Neural progenitor cell (in vitro differentiated cells): ENCODE measurements at regions not wholly inside any gene's neighbourhood (a gene's known extent, or its start where the extent isn't known, plus 50 kb on each side); places are given as distances from the start of the nearest gene placed in this dataset.

ENCODE experiments used
- DNase-seq: peaks from one replicate; pipeline ENCODE4 v3.0.0-alpha.2; 2016; ENCODE audit warnings: low spot score
- H2AFZ ChIP-seq: fragments of 200-600 bp; sonication (generic); replicated peaks from 2 replicates; pipeline ENCODE4 v1.6.1; 2016; ENCODE audit warnings: antibody characterized with exemption
- H3F3A ChIP-seq: fragments of 200-600 bp; sonication (generic); 2 replicates; pipeline ENCODE4 v1.6.1; 2016; ENCODE audit warnings: antibody characterized with exemption, low read depth
- H3K27ac ChIP-seq: fragments of 200-600 bp; sonication (generic); 2 replicates; pipeline ENCODE4 v1.5.1; 2016; ENCODE audit warnings: mild to moderate bottlenecking
- H3K27me3 ChIP-seq: fragments of 200-600 bp; sonication (generic); 2 replicates; pipeline ENCODE4 v1.6.1; 2016; ENCODE audit warnings: mild to moderate bottlenecking, moderate library complexity
- H3K36me3 ChIP-seq: fragments of 200-600 bp; sonication (generic); 2 replicates; pipeline ENCODE4 v1.5.1; 2016
- H3K4me1 ChIP-seq: fragments of 200-600 bp; sonication (generic); 2 replicates; pipeline ENCODE4 v1.6.1; 2016; ENCODE audit warnings: mixed run types
- H3K4me2 ChIP-seq: fragments of 200-600 bp; sonication (generic); 2 replicates; pipeline ENCODE4 v1.6.1; 2016
- H3K4me3 ChIP-seq: fragments of 200-600 bp; sonication (generic); 2 replicates; pipeline ENCODE4 v1.5.1; 2016
- H3K79me2 ChIP-seq: fragments of 200-600 bp; sonication (generic); 2 replicates; pipeline ENCODE4 v1.6.1; 2016; ENCODE audit warnings: low read depth
- H3K9ac ChIP-seq: fragments of 200-600 bp; sonication (generic); 2 replicates; pipeline ENCODE4 v1.6.1; 2016
- H3K9me3 ChIP-seq: fragments of 200-600 bp; sonication (generic); 2 replicates; pipeline ENCODE4 v1.5.1; 2016; ENCODE audit warnings: low read depth
- H4K20me1 ChIP-seq: fragments of 200-600 bp; sonication (generic); 2 replicates; pipeline ENCODE4 v1.6.1; 2016; ENCODE audit warnings: low read depth
- H3K27ac Mint-ChIP-seq: 3 replicates; pipeline ENCODE4 v1.8.0; 2021; ENCODE audit warnings: mixed read lengths
- H3K27me3 Mint-ChIP-seq: 2 replicates; pipeline ENCODE4 v1.8.0; 2022; ENCODE audit warnings: low read depth, mild to moderate bottlenecking, inconsistent platforms, moderate library complexity, mixed read lengths; ENCODE audit not compliant: insufficient read depth
- H3K36me3 Mint-ChIP-seq: 3 replicates; pipeline ENCODE4 v1.8.0; 2021; ENCODE audit warnings: mixed read lengths
- H3K4me1 Mint-ChIP-seq: 3 replicates; pipeline ENCODE4 v1.8.0; 2021; ENCODE audit warnings: mixed read lengths
- H3K4me3 Mint-ChIP-seq: 3 replicates; pipeline ENCODE4 v1.8.0; 2021; ENCODE audit warnings: mild to moderate bottlenecking, moderate library complexity, mixed read lengths
- H3K9me3 Mint-ChIP-seq: 3 replicates; pipeline ENCODE4 v1.8.0; 2020; ENCODE audit warnings: mixed read lengths
- CTCF ChIP-seq: fragments of 200-600 bp; sonication (generic); IDR thresholded peaks from 2 replicates; pipeline ENCODE4 v1.5.1; 2017; ENCODE audit warnings: antibody characterized with exemption, mild to moderate bottlenecking
- EZH2 ChIP-seq: fragments of 200-600 bp; sonication (generic); IDR thresholded peaks from 2 replicates; pipeline ENCODE4 v1.6.1; 2017; ENCODE audit warnings: antibody characterized with exemption, mild to moderate bottlenecking, moderate library complexity
- EZH2phosphoT487 ChIP-seq: fragments of 200-600 bp; sonication (generic); IDR thresholded peaks from 2 replicates; pipeline ENCODE4 v1.6.1; 2017; ENCODE audit warnings: antibody characterized with exemption

GRCh38 chr5:3265131-3265885 lies 330.3 kb upstream of the IRX1 start:
- no peak for DNase-seq
- H3K4me2 ChIP-seq, result no peak overlapping the region
- Mint-ChIP-seq H3K4me3 (no peak overlapping the region), H3K9me3 (peaks cover 8% of the 10 kb centered on the region), H3K4me1 (peaks cover 14% of the 10 kb centered on the region), H3K36me3 (no peaks in the 10 kb centered on the region), H3K27ac (no peak overlapping the region), H3K27me3 (no peaks in the 10 kb centered on the region)
- H3K4me1 ChIP-seq, result peaks cover 4% of the 10 kb centered on the region
- H3F3A ChIP-seq, result no peaks in the 10 kb centered on the region
- TF ChIP-seq EZH2phosphoT487 (no peak), CTCF (no peak), EZH2 (no peak)
- no peak overlapping the region for H3K27ac ChIP-seq
- H3K79me2 ChIP-seq, result no peaks in the 10 kb centered on the region
- no peaks in the 10 kb centered on the region for H4K20me1 ChIP-seq
- no peaks in the 10 kb centered on the region for H3K9me3 ChIP-seq
- no peak overlapping the region for H3K9ac ChIP-seq
- no peak overlapping the region for H2AFZ ChIP-seq
- no peaks in the 10 kb centered on the region for H3K27me3 ChIP-seq
- no peaks in the 10 kb centered on the region for H3K36me3 ChIP-seq
- no peak overlapping the region for H3K4me3 ChIP-seq

DNA sequence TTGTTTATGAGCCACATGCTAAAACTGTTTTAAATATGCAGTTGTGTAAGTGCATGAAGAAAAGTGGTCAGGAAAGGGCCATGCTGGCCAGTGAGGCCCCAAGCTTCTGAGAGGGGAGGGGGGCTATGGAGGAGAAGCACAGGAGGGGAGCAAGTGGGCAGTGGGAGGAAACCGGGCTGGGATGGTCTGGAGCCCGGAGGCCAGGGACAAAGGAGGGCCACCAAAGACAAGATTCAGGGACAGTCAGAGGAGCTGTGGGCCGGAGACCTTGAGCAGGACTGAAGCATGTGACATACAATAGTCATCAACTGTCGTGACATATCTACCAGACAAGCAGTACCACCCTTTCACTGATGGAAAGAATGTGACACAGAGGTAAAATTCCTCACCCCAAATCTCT lies 333.2 kb upstream of the IRX1 start:
- no peak for DNase-seq
- H3K4me3 Mint-ChIP-seq, result no peak overlapping the region

DNA sequence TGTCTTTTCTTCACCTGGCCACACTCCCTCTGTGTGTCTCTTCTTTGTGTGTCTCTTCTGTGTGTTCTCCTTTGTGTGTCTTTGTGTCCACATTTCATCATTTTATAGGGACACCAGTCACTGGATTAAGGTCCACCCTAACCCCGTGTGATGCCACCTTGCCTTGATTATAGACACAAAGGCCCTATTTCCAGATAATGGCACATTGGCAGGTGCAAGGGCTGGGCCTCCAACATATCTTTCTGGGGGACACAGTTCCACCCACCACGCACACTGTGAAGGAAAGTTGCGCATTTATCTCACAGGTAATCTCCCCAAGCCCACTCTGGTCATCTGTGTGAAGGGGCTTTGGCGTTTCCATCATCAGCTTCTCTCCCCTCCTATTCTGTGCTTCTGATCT lies 334.6 kb upstream of the IRX1 start:
- H3K79me2 ChIP-seq, result no peaks in the 10 kb centered on the region
- no peak overlapping the region for H3K4me2 ChIP-seq
- TF ChIP-seq CTCF (no peak), EZH2 (no peak), EZH2phosphoT487 (no peak)
- peaks cover 8% of the 10 kb centered on the region for H3K9me3 Mint-ChIP-seq
- H3K36me3 ChIP-seq, result no peaks in the 10 kb centered on the region
- H3K4me3 ChIP-seq, result no peak overlapping the region
- no peaks in the 10 kb centered on the region for H3K36me3 Mint-ChIP-seq
- H3K27me3 Mint-ChIP-seq, result no peaks in the 10 kb centered on the region
- H3F3A ChIP-seq, result no peaks in the 10 kb centered on the region
- no peaks in the 10 kb centered on the region for H4K20me1 ChIP-seq
- H2AFZ ChIP-seq, result no peak overlapping the region
- no peak overlapping the region for H3K4me3 Mint-ChIP-seq
- H3K27ac Mint-ChIP-seq, result no peak overlapping the region
- no peak for DNase-seq
- no peak overlapping the region for H3K27ac ChIP-seq
- H3K9ac ChIP-seq, result no peak overlapping the region
- H3K27me3 ChIP-seq, result no peaks in the 10 kb centered on the region
- H3K4me1 Mint-ChIP-seq, result peaks cover 14% of the 10 kb centered on the region
- H3K9me3 ChIP-seq, result no peaks in the 10 kb centered on the region
- peaks cover 7% of the 10 kb centered on the region for H3K4me1 ChIP-seq

More for the DNA sequence above, 333.2 kb upstream of the IRX1 start:
- no peak overlapping the region for H3K27ac ChIP-seq
- no peaks in the 10 kb centered on the region for H3K9me3 ChIP-seq
- H3K4me1 ChIP-seq, result peaks cover 7% of the 10 kb centered on the region
- no peak overlapping the region for H2AFZ ChIP-seq
- no peaks in the 10 kb centered on the region for H3K36me3 ChIP-seq
- H3F3A ChIP-seq, result no peaks in the 10 kb centered on the region
- no peaks in the 10 kb centered on the region for H3K27me3 Mint-ChIP-seq
- no peak overlapping the region for H3K9ac ChIP-seq
- no peaks in the 10 kb centered on the region for H3K79me2 ChIP-seq
- H3K9me3 Mint-ChIP-seq, result peaks cover 8% of the 10 kb centered on the region
- H3K27ac Mint-ChIP-seq, result no peak overlapping the region
- no peak overlapping the region for H3K4me2 ChIP-seq
- no peak overlapping the region for H3K4me3 ChIP-seq
- no peaks in the 10 kb centered on the region for H4K20me1 ChIP-seq
- no peaks in the 10 kb centered on the region for H3K27me3 ChIP-seq
- H3K36me3 Mint-ChIP-seq, result no peaks in the 10 kb centered on the region
- TF ChIP-seq EZH2phosphoT487 (no peak), CTCF (no peak), EZH2 (no peak)
- peaks cover 14% of the 10 kb centered on the region for H3K4me1 Mint-ChIP-seq
